ENCODE measurements at regions not wholly inside any gene's neighbourhood (a gene's known extent, or its start where the extent isn't known, plus 50 kb on each side); places are given as distances from the start of the nearest gene placed in this dataset.
"Not testable (repeated sequence)": the region's sequence is repeated elsewhere in the genome, so short reads cannot be mapped to it uniquely, and the experiment has no call there.

GRCh38 chr7:42685911-42686310, 226.0 kb downstream of the C7orf25 start:
- no peak for DNase-seq

DNA sequence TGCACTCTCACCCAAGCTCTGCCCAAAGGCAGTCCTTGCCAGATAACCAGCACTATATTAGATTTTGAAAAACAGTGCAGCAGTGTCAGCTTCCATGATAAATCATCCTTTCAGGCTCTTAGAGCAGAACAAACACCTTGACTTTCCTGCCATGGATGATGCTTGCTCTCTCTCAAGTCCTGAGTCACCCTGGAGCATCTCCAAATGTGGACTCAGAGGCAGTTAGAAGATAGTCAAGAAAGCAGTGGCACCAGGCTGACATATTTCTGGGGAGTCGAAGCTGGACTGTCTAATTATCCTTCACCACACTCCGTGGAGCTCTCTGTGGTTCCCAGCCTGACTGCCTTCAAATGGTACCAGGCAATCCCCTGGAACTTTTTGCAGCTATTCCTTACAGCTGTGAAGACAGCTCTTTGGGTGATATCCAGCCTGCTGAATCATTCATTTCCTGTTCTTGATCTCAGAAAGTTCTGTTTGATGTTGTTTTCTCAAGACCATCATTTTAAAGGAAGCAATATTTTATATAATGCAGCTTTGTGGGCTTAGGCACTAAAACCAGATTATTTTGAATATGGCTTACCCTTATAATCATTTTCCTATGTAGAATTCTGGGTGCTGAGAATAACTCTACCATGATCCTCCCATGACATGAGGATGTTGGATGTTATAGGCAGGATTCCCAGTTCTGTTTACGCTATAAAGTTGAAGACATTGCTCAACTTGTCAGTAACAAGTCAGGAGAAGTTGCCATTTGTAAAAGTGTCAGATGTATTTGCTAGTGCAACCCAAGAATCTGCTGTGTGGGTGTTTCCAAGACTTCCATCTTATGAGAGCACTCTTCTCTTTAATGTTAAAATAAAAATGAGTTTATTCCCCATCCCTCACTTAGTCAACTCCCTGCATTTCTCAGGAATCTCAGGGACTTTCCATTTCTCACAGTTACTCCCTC, 233.8 kb downstream of the C7orf25 start:
- peak; percentile 37 for DNase-seq

DNA sequence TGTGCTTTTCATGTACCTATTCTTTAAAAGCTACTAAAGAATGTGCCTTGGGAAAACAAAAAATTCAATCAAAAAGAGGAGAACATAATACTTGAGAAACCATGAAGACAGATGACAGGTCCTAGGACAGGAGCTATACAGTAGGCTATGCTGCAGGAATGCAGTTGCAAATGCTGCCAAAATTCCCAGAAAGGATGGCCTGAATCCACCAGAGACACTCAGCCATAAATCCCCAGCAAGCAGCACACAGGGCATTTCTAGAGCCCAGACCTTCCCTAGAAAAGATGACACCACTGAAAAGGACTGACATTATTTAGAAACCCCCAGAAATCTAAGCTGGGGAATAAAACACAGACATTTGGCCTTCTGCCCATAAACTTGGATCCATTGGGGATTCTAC, 237.3 kb downstream of the C7orf25 start:
- DNase-seq = no peak

DNA sequence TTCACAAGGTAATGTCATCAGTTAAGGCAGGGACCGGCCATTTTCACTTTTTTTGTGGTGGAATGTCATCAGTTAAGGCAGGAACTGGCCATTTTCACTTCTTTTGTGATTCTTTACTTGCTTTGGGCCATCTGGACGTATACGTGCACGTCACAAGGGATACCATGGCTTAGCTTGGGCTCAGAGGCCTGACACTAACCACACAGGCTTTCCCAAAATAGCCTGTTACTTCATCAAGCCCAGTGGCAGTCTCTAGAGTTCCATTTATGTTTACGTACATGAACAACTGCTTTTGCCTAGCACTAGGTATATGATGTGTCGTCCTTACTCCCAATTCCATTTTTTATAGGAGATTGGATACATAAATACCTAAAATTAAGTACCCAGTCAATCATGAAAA, 237.9 kb downstream of the C7orf25 start:
- no peak for DNase-seq

DNA sequence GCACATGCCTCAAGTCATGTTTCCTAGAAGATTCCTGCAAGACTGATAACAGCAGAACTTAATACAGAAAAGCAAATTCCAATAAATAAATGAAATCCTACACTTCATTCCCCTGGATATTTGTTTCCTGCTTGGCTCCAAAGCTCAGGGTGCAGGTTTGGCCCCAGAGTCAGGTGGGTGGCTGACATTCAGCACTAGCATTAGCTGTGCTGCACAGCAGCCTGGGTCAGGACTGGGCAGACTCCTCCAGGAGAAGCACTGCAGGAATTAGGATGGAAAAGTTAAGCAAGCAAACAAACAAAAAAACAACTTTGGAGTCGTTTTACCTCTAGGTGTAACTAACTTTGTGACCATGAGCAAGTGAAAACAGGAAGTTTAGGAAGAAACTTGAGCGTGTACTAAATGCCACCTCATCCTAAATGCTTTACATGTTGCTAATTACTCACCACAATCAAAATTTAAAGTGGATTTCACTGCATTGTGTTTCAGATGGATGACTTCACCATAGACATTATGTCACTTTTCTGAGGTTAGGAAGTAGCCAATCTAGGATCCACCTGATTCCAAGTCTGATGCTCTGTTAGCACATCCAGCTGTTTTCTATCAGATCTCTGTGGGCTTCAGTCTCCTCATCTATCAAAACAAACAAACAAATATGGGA, 239.4 kb downstream of the C7orf25 start:
- no peak for DNase-seq

GRCh38 chr7:42671627-42672026, 240.2 kb downstream of the C7orf25 start:
- no peak for DNase-seq

- no peak for DNase-seq
Measured at GRCh38 chr7:42666994-42667393, 244.9 kb downstream of the C7orf25 start.

GRCh38 chr7:42662862-42663261, 249.0 kb downstream of the C7orf25 start:
- DNase-seq = no peak

DNA sequence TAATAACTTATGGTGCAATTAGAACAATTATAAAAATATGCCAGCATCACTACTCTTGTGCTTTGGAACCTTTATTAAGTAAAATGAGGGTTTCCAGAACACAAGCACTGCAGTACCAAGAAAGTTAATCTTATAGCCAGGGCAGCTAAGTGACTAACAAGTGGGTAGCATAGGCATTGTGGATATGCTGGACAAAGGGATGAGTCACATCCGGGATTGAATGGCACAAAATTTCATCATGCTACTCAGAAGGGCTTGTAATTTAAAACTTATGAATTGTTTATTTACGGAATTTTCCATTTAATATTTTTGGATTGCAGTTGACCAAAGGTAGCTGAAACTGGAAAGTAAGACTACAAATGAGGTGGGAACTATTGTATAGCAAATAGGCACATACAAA, 250.6 kb downstream of the C7orf25 start:
- DNase-seq = no peak

DNA sequence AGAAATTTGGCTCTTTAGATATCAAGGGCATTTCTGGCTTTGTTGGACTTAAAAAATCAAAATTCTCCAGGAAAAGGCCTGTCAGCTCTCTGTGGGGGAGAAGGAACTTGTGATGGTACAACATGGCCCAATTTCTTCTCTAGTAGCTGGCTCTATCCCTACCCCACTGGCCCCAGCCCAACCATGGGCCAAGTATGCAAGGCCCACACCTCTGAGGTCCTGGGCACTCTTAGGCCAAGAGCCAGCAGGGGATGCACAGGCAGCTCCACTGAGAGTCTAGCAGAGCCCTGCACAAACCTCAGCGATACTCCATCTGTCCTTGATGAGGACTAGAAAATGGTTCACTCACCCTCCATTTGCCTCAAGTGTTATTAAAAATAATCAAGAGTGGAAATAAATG, 261.2 kb downstream of the C7orf25 start:
- DNase-seq = no peak

DNA sequence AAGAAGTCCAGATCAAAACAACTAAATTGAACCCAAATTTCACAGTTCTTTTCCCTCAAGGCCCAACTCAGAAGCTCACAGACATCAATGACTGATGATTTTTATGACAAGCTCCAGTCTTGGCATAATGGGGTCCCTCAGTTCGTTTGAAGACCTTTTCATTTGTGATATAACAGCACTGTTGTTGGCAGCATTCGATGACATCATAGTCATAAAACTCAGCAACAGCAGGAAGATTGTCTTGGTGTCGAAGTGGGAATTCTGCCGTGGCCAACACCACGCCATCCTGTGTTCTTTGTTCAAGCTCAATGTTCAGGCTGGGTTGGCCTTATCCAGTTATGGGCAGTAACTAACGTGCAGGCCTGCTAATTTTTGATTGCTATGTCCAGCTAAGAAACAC, 261.7 kb downstream of the C7orf25 start:
- no peak for DNase-seq

- no peak for DNase-seq
Measured at GRCh38 chr7:42645906-42646305, 266.0 kb downstream of the C7orf25 start.

DNA sequence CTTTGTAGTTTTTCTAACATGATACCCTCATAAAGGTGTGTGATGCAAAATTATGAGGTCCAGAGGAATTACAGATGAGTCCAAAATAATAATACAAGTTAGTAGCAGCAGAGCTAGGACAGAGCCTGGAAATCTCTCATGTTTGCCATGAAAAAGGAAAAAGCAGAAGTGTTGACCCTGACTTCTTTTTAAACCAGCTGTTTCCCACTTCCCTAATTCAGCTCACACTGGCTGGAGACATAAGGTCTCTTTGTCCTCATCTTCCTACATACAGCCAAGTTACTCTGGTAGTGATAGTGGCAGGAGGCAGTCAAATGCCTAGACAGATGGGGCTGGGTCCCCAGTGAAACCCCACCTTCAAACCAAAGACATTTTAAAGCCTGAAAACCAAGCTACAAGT, 269.2 kb downstream of the C7orf25 start:
- DNase-seq = no peak

DNA sequence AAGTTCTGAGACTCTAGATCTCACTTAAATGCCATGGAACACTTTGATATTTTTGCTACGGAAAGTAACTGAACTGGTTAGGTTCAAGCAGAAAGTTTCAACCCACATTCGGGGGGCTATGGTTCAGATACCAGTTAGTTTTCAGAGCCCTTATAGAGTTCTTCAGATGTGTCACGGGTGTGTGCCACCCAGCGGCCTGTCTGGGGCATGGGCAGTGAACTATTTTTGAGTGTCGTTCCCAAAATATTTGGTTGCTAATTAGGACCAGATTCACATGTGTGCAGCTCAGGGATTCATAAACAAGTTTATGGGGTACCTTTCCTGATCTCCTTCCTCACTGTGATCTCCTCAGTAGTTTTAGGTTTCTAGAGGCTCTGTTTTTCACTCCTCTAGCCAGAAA, 271.9 kb downstream of the C7orf25 start:
- no peak for DNase-seq

DNA sequence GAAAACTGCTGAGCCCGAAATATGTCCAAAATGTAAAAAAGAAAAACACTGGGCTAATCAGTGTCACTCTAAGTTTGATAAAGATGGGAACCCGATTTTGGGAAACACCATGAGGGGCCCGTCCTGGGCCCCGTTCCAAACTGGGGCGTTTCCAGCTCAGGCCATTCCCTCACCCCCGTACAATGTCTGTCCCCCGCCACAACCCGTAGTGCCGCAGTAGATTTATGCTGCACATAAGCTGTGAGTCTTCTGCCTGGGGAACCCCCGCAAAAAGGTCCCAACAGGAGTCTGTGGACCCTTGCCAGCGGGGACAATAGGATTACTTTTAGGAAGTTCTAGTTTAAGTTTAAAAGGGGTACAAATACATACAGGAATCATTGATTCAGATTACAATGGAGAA, 275.5 kb downstream of the C7orf25 start:
- DNase-seq = not testable (repeated sequence)

GRCh38 chr7:42628054-42628453, 283.8 kb downstream of the C7orf25 start:
- DNase-seq = no peak

DNA sequence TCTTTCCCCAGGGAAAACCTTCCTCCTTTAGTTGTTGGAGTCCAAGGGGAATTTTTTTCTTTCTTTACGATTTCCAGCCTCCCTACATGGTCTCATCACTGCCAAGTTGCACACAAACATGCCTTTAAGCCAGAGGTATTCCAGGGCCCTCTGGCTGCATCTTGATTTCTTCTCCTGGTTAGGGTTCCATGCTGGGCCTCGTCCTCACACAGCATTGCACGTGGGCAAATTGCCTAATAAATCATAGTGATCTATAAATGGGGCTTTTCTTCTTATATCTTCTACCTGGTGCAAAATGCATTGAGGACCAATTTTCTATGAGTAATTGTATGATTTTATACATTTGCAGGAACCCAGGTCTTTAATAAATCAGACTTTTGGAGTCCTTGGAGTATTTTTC, 284.2 kb downstream of the C7orf25 start:
- DNase-seq = no peak

GRCh38 chr7:42627101-42627500, 284.8 kb downstream of the C7orf25 start:
- no peak for DNase-seq

GRCh38 chr7:42625421-42625820, 286.4 kb downstream of the C7orf25 start:
- DNase-seq = no peak

DNA sequence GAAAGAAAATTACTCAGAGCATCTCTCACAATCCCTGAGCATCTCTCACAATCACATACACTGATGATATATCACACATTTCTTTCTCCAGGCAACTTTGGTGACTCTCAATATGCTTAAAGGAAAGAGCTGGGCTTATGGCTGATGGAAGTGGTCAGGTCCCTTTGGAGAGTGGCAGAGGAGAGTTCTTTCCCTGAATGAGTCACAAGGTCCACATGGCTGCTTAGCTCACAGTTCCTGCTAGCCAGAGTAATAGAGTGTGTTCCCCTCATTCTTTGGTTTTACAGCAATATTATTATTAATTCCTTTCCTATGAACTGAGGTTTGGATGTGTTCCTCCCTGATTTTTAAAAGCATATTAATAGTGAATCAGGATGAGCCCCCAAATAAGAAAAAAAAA, 287.4 kb downstream of the C7orf25 start:
- DNase-seq = no peak

- DNase-seq = peak; percentile 28
Measured at GRCh38 chr7:42621543-42622219, 290.2 kb downstream of the C7orf25 start.

DNA sequence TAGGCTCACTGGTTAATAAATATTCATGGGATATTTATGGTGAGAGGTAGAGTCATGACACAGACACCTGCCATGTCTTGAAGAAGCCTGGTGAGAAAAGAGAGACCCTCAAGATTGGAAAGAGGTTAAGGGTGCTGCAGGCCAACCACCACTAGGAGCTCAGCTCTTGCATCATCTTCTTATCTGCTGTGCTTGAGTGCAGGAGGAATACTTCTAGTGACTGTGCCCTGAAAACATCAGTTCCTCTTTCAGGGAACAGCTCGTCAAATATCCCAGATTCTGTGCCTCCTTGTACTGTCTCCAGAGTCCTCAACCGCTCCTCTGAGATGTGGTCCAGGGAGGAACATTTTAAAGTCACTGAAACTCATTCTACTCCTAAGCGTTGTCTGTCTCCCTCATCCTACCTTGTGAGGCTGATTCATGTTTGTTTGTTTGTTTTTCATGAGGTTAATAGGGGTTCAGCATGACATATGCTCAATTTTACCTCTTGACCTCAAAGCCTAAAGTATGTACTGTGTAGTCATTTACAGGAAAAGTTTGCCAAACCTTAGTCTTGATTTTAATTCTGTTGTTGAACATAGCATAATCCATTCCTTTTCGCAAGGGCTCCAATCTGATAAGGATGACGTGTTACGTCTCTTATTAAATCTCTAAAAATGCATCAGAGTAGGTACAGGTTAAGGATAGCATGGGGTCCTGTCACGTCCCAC, 293.1 kb downstream of the C7orf25 start:
- DNase-seq = no peak
